Stimulated activated CD8-positive, alpha-beta memory T cell treated with anti-CD3 and anti-CD28 coated beads, Interleukin-4, amount 100 ng/mL, for 4 hours (primary cell): ENCODE measurements at regions not wholly inside any gene's neighbourhood (a gene's known extent, or its start where the extent isn't known, plus 50 kb on each side); places are given as distances from the start of the nearest gene placed in this dataset.
"Not testable (repeated sequence)": the region's sequence is repeated elsewhere in the genome, so short reads cannot be mapped to it uniquely, and the experiment has no call there.

Experiments used
- DNase-seq, 2 donors: peaks; one replicate each; pipeline ENCODE4 v3.0.0-alpha.2; 2020; ENCODE audit warnings: low read depth in 2 of 2, low spot score in 1 of 2

GRCh38 chr4:188911707-188912106 lies 772.5 kb downstream of the TRIML1 start:
- no peak for DNase-seq

- no peak for DNase-seq
These were observed 775.9 kb downstream of the TRIML1 start for GRCh38 chr4:188915175-188915574.

DNA sequence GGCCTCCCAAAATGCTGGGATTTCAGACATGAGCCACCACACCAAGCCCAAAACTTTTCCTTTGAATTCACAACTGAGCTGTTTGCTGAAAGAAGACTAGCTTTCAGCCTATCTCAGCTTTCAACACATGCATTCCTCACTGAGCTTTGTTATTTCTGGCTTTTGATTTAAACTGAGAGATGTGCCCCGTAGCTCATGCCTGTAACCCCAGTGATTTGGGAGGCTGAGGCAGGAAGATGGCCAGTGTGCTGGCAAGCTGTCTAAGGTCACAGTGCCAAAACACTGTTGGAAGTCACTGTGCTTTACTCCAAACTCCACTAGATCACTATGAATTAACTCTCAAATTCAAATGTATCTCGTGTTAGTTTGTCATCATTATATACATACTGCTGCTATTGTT lies 779.5 kb downstream of the TRIML1 start:
- DNase-seq = no peak

- DNase-seq = no peak
These were observed 791.6 kb downstream of the TRIML1 start for GRCh38 chr4:188930822-188931221.

DNA sequence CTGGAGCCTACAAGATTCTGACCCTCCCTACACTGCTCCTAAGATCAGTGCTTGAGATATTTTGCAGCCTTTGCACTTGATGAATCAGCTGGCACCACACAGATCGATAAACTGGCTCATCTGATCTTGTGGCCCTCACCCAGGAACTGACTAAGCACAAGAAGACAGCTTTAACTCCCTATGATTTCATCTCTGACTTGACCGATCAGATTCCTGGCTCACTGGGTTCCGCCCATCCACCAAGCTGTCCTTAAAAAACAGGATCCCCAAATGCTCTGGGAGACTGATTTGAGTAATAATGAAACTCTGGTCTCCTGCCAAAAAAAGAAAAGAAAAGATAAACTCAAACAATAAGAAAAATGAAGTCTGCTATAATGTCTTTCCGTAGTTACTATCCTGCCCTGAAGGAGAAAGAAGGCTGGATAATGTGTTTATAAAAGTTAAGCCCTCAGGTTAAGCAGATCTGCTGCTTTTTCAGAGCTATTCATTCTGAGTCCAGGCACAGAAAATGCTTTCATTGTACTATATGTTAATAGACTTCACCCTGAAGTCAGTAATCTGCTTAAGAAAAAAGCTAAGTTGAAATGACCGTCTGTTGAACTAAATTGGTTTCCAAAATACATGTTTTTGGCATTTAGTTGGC lies 795.2 kb downstream of the TRIML1 start:
- no peak for DNase-seq

DNA sequence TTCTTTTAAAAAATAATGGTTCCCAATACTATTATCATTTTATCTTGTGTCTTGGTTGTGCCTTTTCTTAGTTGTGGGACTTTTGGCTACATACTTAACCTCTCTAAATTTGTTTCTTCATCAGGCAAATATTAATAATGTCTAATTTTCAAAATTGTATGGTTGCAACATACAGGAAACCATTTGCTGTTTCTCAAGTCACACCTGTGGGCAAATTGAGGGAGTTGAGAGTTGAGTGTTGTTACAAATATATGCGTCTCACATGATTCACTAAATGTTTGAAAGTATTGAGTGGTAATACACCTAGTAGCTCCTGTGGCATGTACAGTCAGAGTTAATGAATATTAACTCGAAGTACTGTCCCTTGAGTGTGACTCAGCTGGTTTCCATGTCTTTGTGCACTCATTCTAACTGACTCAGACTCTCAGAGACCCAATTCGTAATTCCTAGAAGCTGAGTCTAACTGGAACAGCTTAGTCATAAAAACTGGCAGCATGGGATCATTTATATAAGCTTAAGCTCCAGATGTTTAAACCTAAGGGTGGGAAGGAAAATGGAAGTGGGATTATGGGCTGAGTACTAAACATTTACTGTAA lies 802.4 kb downstream of the TRIML1 start:
- no peak for DNase-seq

GRCh38 chr4:188942606-188943005 lies 803.4 kb downstream of the TRIML1 start:
- DNase-seq = no peak

DNA sequence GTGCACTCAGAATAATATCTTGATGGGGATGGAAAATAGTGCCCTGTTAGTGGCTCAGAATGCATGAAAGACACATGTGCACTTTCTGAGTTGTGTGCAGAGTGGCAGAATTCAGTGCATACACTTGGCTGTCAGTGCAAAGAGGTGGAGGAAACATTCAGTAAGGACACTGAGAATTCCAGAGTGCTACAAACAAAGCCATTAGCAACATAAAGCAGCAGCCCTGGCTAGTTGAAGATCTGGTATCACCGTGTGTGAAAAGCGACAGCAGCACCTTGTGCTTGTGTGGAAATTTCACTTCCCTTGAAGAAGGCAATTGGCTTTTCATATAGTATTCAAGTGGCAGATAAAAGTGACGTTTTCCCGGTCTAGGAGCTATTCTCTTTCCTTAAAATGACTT lies 810.4 kb downstream of the TRIML1 start:
- DNase-seq = no peak

- no peak for DNase-seq
These were observed 815.8 kb downstream of the TRIML1 start for GRCh38 chr4:188955066-188955465.

- DNase-seq = no peak
These were observed 817.3 kb downstream of the TRIML1 start for GRCh38 chr4:188956566-188956965.

GRCh38 chr4:188958346-188958745 lies 819.1 kb downstream of the TRIML1 start:
- DNase-seq = no peak

DNA sequence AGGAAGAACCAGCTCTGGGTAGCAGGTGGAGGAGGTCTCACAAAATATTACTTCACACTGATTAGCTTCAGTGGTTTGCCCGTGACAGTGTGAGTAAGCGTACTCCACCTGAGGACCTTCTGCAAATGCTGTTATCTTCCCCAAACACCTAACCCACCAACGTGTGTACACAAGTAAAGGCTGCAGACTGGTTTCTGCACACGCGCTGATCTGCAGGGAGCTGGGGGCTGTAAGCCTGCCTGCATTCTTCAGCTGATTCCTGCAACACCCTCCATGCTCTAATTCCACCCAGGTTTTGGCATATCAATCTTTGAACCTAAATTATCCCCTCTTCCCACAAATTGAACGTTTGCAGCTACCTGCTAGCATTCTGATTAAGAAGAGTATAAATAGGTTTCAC lies 820.2 kb downstream of the TRIML1 start:
- no peak for DNase-seq

DNA sequence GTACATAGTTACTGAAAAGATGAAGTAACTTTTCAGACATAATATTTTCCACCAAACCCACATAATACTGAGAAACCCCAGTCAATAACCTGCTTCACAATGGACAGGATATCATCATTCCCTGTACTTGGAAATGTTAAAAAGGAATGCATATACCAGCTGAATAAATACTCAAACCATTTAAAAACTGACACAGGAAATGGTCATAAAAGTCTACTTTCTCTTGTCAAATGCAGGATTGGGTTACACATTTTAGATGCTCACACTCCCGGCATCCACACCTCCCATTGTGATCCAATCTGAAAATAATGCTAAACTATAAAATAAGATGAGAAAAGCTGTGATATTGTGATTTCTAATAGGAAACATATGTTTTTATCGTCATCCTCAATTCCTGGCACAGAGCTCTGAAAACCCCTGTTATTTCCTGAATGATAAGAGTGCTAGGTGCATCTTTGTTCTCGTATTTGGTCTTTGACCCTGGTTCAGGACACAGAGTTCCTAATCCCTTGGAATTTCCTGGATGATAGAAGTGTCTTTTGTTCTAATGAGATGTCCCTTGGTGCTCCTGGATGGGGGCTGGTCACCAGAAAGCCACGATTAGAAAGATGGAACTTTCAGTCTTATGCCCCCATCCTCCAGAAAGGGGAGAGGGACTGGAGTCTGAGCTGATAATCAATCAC lies 821.3 kb downstream of the TRIML1 start:
- DNase-seq = no peak

DNA sequence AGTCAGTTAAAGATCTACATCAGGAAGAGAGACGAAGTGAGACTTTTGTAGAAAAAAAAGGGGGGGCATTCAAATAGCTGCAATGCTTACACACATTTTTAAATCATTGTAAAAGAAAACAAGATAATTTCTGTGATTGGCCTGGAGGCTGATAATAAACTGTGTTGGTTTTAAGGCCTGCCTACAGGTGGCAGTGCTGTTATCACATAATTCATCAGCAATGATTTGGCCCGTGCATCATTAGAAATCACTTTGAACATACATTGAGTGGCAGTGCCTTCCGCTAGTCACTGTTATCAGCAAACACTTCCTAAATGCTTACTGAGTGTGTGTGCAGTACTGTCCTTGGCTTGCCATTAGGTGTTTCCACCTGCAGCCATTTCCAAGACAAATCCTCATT lies 831.9 kb downstream of the TRIML1 start:
- no peak for DNase-seq

DNA sequence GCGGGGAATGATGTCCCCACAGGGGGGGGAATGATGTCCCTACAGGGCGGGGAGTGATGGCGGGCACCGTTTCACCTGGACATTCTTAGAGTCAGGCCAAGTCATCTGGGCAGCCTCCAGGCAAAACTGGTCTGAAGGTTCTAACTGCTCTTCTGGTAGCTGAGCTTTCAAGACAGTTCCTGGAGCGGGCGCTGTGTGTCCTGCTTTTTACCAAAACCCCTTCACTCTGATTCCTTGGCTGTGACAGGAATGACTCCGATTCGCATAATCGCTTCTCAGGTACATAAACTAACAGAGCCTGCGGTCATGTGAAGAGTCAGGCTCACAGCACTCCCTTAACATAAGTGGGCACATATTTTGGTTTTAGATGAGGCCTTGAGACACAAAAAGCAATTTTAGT lies 836.0 kb downstream of the TRIML1 start:
- no peak for DNase-seq

- no peak for DNase-seq
These were observed 837.4 kb downstream of the TRIML1 start for GRCh38 chr4:188976644-188977115.

DNA sequence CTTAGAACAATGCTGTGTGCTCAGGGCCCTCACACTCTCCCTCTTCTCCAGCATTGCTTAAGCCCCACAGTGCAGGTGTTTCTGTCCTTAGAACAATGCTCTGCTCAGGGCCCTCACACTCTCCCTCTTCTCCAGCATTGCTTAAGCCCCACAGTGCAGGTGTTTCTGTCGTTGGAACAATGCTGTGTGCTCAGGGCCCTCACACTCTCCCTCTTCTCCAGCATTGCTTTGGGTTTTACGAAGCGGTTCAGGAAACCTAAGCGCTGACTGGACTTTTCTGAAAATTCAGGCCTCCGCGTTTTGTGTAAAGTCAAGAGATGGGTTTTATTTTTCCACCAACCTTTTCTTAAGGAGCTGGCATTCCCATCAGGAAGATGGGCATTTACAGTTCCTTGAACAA lies 838.0 kb downstream of the TRIML1 start:
- DNase-seq = not testable (repeated sequence)

DNA sequence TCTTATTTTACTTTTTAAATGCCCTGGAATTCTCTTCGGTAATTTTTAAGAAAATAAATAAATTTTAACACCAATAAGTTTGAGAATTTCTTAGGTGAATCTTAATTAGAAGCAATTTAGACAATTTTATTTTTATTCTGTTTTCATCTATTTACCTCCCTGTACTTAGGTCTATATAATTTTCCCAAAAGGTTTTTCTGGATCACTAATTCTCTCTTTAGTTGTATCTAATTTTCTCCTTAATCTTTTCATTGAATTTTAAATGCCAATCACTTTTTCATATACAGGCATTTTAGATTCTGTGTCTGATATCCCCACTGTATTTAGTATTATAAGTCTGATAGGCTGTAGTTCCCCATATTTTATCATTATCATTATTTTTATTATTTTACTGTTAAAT lies 845.3 kb downstream of the TRIML1 start:
- DNase-seq = no peak

DNA sequence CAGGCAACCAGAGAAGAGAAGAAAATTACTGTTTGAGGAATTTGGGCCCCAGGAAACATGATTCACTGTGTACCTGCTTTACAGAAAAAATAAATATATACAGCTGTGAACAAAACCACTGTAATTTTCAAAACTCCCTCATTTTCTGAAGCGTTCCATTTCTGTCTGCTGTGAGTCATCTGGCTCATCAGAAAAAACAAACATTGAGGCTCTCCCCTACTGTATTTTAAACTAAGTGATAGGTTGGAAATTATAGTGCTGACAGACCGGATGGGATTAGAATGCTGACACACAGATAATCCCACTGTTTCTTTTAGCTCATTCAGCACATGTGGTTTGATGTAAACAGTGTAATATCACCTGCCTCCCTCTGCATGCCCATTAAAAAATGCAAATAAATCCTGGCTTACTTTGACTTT lies 847.0 kb downstream of the TRIML1 start:
- DNase-seq = no peak

DNA sequence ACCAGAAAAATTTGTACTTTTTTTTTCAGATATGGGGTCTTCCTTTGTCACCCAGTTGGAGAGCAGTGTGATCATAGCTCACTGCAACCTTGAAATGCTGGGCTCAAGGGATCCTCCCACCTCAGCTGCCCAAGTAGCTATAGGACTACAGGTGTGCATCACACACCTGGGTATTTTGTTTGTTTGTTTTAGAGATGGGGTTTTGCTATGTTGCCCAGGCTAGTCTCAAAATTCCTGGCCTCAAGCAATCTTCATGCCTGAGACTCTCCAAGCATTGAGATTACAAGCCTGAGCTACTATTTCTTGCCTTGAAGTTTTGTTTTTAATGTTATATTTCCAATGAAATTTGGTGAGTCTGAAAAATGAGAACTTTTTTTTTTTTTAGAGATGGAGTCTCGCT lies 847.8 kb downstream of the TRIML1 start:
- DNase-seq = no peak

- no peak for DNase-seq
These were observed 848.9 kb downstream of the TRIML1 start for GRCh38 chr4:188988131-188988530.

DNA sequence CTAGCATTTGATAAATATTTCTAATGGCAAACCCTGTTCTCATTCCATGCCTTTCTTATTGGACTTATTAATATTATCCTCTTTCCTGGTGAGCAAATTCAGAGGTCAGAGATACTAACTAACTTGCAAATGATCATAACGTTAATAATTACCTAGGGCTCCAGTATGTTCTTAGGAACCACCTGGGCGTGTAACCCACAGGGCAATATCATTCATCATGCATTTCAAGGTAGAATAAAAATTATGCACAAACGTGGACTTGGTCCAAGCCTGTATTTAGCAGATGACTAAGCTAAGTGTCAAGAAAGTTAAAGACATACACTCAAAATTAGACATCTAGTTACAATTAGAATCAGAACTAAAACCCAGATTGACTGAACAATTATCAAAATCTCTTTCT lies 850.1 kb downstream of the TRIML1 start:
- no peak for DNase-seq

DNA sequence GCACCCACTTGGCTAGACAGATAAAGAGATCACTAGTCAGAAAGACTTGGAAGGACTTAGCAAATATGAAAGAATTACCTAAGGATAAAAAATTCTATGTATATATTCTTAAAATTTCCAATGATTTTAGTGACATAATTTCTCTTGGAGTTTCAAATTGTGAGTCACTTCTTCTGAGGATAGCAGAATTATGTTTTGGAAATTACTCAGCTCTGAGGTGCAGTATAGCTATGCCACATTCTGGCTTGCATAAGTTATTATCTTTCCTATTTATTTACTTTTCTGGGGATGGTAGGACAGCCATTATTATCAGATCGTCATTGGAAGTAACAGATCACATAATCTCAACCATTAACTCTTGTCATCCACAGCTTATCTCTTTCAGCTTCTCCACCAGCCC lies 853.5 kb downstream of the TRIML1 start:
- no peak for DNase-seq
